ENCODE measurements at regions not wholly inside any gene's neighbourhood (a gene's known extent, or its start where the extent isn't known, plus 50 kb on each side); places are given as distances from the start of the nearest gene placed in this dataset.
"Not testable (repeated sequence)": the region's sequence is repeated elsewhere in the genome, so short reads cannot be mapped to it uniquely, and the experiment has no call there.

DNA sequence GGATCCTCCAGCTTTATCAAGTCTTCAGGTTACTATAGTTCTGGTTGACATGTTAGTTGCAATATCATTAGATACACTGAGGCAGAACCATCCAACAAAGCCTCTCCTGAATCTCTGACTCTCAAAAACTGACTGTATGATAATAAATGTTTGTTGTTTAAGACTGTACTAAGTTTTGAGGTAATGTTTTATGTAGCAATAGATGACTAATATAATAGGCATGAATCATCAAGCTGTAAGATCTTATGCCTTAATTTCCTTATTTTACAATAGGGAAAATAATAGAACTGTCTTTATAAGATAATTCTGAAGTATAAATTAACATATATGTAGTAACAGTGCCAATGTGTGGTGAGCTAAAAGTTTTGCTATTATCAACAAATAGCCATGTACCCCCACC is 88.9 kb upstream of the TBC1D5 start:
- H3K36me3 Mint-ChIP-seq (ENCODE audit: low read depth), result no peaks in the 10 kb centered on the region
- H3K4me3 Mint-ChIP-seq, result no peak overlapping the region
- DNase-seq, result no peak
- intact Hi-C loops (cut with micrococcal nuclease), result no loop called here
- no peaks in the 10 kb centered on the region for H3K9me3 Mint-ChIP-seq
- H3K4me1 Mint-ChIP-seq (ENCODE audit: low read depth), result no peaks in the 10 kb centered on the region
- CTCF ChIA-PET, result interaction anchor here (0.6 to 3.0 kb wide), 2 partner anchors 10 to 882 kb away, joined by 4 to 15 read pairs; no protein-coding TSS in a partner anchor
- H3K27ac Mint-ChIP-seq, result no peak overlapping the region
- no peaks in the 10 kb centered on the region for H3K27me3 Mint-ChIP-seq (ENCODE audit: low read depth)

DNA sequence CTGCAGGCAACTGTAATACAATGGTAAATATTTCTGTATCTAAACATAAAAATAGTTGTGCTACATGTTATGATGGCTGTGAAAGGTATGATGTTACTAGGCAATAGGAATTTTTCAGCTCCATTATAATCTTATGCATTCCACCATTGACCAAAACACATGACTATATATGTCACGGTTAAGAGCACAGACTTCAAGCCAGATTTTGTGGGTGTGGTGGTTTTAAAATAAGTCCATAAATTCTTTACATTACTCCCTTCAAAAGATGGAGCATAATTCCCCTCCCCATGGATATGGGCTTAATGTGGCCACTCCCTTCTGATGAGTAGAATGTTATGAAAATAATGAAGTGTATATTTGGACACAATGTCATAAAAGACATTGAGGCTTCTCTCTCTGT is 88.4 kb upstream of the TBC1D5 start:
- CTCF ChIA-PET, result interaction anchor here (3.0 kb wide), 1 partner anchor 10 kb away, joined by 15 read pairs; no protein-coding TSS in a partner anchor
- intact Hi-C loops (cut with micrococcal nuclease), result no loop called here
- Mint-ChIP-seq H3K4me1 (ENCODE audit: low read depth) (no peaks in the 10 kb centered on the region), H3K4me3 (no peak overlapping the region), H3K9me3 (no peaks in the 10 kb centered on the region), H3K27ac (no peak overlapping the region), H3K27me3 (ENCODE audit: low read depth) (no peaks in the 10 kb centered on the region), H3K36me3 (ENCODE audit: low read depth) (no peaks in the 10 kb centered on the region)
- DNase-seq, result no peak

DNA sequence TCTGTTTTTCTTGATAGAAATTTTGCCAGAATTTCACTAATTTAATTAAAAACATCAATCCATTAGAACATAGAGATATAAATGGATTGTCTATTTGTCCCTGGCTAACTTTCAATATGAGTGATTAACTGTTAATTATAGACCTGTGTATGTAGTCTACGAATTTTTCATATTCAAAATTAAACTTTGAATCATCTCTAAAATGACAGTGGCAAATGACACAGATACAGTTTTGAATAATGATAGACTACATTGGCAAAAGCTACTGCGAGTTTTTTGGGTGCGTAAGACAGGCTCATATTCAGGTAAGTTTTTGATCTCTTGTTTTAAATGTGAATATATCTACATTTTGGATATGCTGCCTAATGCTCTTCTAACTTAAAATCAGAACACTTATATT is 86.0 kb upstream of the TBC1D5 start:
- H3K36me3 Mint-ChIP-seq (ENCODE audit: low read depth), result no peaks in the 10 kb centered on the region
- H3K4me3 Mint-ChIP-seq, result no peak overlapping the region
- H3K4me1 Mint-ChIP-seq (ENCODE audit: low read depth), result no peaks in the 10 kb centered on the region
- intact Hi-C loops (cut with micrococcal nuclease), result no loop called here
- no peaks in the 10 kb centered on the region for H3K9me3 Mint-ChIP-seq
- H3K27me3 Mint-ChIP-seq (ENCODE audit: low read depth), result peaks cover 2% of the 10 kb centered on the region
- DNase-seq, result no peak
- no peak overlapping the region for H3K27ac Mint-ChIP-seq
- CTCF ChIA-PET, result interaction anchor here (0.6 kb wide), 1 partner anchor 484 kb away, joined by 4 read pairs; no protein-coding TSS in a partner anchor

DNA sequence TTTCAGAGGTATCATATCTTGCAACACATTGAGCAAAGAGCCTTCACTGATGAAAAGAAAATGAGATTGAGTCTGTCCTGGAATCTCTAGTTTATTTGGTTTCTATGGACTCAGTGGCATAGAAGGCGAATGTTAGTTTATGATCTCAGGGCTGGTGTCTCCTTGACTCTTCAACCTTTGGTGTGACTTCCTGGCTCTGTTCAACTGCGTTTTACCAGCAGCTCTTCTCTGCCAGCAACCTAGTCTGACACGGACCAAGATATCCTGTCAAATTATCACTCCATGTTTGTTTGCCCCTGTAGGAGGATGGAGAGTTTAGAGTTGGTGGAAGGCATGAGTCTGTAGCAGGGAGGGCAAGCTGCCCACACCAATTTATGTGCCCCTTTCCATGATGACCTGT is 82.9 kb upstream of the TBC1D5 start:
- intact Hi-C loops (cut with micrococcal nuclease), result no loop called here
- Mint-ChIP-seq H3K36me3 (ENCODE audit: low read depth) (no peaks in the 10 kb centered on the region), H3K9me3 (no peaks in the 10 kb centered on the region), H3K27me3 (ENCODE audit: low read depth) (peaks cover 2% of the 10 kb centered on the region), H3K4me3 (no peak overlapping the region), H3K27ac (no peak overlapping the region), H3K4me1 (ENCODE audit: low read depth) (no peaks in the 10 kb centered on the region)
- DNase-seq, result no peak
- CTCF ChIA-PET, result interaction anchor here (0.7 to 1.5 kb wide), 3 partner anchors 8 to 367 kb away, joined by 3 to 4 read pairs (median 3); no protein-coding TSS in a partner anchor

DNA sequence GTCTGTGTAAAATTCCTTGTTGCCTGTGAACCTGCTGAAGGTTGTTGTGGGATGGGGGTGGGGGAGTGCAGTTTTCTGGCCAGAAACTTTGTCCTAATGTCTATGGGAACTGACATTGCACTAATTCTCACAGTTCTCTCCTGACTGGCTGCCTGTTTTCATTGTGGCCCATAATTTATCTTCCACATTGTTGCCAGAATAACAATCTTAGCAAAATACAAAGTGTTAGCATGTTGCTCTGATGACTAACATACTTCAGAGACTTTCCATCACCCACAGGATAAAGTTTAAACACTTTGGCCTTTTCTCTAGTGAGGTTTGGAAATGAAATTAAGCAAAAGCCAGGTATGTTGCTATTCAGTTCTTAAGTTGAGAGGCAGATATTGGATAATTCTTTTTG is 81.4 kb upstream of the TBC1D5 start:
- CTCF ChIA-PET, result interaction anchor here (1.5 kb wide), 1 partner anchor 9 kb away, joined by 4 read pairs; no protein-coding TSS in a partner anchor
- no peak overlapping the region for H3K27ac Mint-ChIP-seq
- peaks cover 2% of the 10 kb centered on the region for H3K27me3 Mint-ChIP-seq (ENCODE audit: low read depth)

DNA sequence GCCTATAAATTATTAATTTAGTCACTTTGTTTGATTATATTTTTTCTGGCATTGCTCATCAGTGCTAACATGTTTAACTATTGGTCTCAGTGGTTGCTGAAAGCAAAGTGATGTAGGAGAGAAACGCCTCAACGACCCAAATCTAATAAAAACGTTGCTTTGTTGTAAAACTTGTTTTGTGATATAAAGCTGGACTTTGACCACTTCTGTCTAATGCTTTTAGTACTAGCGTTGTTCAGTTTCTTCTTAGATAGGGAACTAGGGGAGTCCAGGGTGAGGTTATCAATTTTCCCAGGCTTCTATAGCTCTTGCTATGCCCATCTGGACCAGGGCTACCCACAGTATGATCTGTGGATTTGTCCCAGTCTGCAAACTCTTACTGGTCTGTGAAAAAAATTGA is 80.6 kb upstream of the TBC1D5 start:
- intact Hi-C loops (cut with micrococcal nuclease), result no loop called here
- no peak for DNase-seq
- H3K4me1 Mint-ChIP-seq (ENCODE audit: low read depth), result no peaks in the 10 kb centered on the region
- no peak overlapping the region for H3K4me3 Mint-ChIP-seq
- H3K9me3 Mint-ChIP-seq, result no peaks in the 10 kb centered on the region
- H3K36me3 Mint-ChIP-seq (ENCODE audit: low read depth), result no peaks in the 10 kb centered on the region
- H3K27ac Mint-ChIP-seq, result no peak overlapping the region
- peaks cover 2% of the 10 kb centered on the region for H3K27me3 Mint-ChIP-seq (ENCODE audit: low read depth)
- CTCF ChIA-PET, result no interaction called here

More for the DNA sequence above, 81.4 kb upstream of the TBC1D5 start:
- DNase-seq, result no peak
- no peaks in the 10 kb centered on the region for H3K9me3 Mint-ChIP-seq
- intact Hi-C loops (cut with micrococcal nuclease), result no loop called here
- H3K4me1 Mint-ChIP-seq (ENCODE audit: low read depth), result no peaks in the 10 kb centered on the region
- no peak overlapping the region for H3K4me3 Mint-ChIP-seq
- H3K36me3 Mint-ChIP-seq (ENCODE audit: low read depth), result no peaks in the 10 kb centered on the region

DNA sequence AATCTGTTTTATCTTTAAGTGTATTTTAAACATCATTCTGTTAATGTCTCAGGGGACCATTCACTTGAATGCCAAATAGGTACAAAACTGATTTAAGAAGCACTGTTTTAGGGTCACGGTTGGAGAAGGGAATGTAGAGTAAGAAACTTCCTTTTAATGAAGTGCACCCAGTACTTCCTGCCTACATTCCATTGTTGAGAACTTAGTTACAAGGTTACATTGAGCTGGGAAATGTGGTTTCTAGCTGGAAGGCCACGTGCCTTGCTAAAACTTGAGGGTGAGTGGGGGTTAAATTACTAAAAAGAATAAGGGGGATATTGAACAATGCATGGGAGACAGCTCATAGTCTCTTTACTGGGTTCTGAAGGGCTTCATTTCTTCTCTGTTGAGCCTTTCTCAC is 78.3 kb upstream of the TBC1D5 start:
- no peak overlapping the region for H3K4me3 Mint-ChIP-seq
- peaks cover 2% of the 10 kb centered on the region for H3K27me3 Mint-ChIP-seq (ENCODE audit: low read depth)
- H3K4me1 Mint-ChIP-seq (ENCODE audit: low read depth), result no peaks in the 10 kb centered on the region
- H3K36me3 Mint-ChIP-seq (ENCODE audit: low read depth), result no peaks in the 10 kb centered on the region
- H3K9me3 Mint-ChIP-seq, result no peaks in the 10 kb centered on the region
- H3K27ac Mint-ChIP-seq, result no peak overlapping the region
- CTCF ChIA-PET, result interaction anchor here (1.3 kb wide), 1 partner anchor 20 kb away, joined by 4 read pairs; no protein-coding TSS in a partner anchor
- intact Hi-C loops (cut with micrococcal nuclease), result no loop called here
- DNase-seq, result no peak

DNA sequence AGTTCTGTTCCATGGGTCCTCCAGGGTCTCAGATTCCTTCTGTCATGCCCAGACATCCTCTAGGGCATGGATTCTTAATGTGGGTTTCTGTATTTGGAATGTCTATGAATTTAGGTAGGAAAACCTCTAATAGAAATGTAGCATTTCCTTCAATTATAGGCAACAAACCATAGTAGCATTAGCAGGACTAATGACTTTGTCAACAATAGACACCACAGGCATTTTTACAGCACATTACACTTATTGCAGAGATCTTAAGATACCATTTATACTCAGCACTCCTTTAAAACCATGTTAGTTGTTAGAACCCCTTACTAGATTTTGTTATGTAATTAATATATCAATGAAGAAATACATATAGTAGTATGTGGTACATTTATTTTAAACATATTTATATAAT is 77.8 kb upstream of the TBC1D5 start:
- Mint-ChIP-seq H3K4me1 (ENCODE audit: low read depth) (no peaks in the 10 kb centered on the region), H3K9me3 (no peaks in the 10 kb centered on the region), H3K4me3 (no peak overlapping the region), H3K27ac (no peak overlapping the region), H3K36me3 (ENCODE audit: low read depth) (no peaks in the 10 kb centered on the region), H3K27me3 (ENCODE audit: low read depth) (peaks cover 1% of the 10 kb centered on the region)
- CTCF ChIA-PET, result no interaction called here
- DNase-seq, result no peak
- intact Hi-C loops (cut with micrococcal nuclease), result no loop called here

DNA sequence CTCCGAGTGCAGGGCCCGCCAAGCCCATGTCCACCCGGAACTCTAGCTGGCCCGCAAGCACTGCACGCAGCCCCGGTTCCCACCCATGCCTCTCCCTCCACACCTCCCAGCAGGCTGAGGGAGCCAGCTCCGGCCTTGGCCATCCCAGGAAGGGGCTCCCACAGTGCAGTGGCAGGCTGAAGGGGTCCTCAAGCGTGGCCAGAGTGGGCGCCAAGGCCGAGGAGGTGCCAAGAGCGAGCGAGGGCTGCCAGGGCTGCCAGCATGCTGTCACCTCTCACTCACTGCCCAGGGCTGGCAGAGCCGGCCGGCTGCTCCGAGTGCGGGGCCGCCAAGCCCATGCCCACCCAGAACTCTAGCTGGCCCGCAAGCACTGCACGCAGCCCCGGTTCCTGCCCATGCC is 75.5 kb upstream of the TBC1D5 start:
- H3K27me3 Mint-ChIP-seq (ENCODE audit: low read depth); H3K4me1 Mint-ChIP-seq (ENCODE audit: low read depth); H3K36me3 Mint-ChIP-seq (ENCODE audit: low read depth); CTCF ChIA-PET; DNase-seq; H3K9me3 Mint-ChIP-seq; H3K4me3 Mint-ChIP-seq; intact Hi-C loops (cut with micrococcal nuclease); H3K27ac Mint-ChIP-seq: not testable (repeated sequence)

DNA sequence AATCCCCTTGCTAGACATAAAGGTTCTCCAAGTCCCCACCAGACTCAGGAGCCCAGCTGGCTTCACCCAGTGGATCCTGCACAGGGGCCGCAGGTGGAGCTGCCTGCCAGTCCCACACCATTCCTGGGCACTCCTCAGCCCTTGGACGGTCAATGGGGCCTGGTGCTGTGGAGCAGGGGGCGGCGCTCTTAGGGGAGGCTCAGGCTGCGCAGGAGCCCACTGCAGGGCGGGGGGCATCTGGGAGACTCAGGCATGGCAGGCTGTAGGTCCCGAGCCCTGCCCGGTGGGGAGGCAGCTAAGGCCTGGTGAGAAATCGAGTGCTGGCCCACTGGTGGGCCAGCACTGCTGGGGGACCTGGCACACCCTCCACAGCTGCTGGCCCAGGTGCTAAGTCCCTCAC is 75.1 kb upstream of the TBC1D5 start:
- Mint-ChIP-seq H3K9me3 (no peaks in the 10 kb centered on the region), H3K4me3 (no peak overlapping the region), H3K36me3 (ENCODE audit: low read depth) (no peaks in the 10 kb centered on the region), H3K27ac (no peak overlapping the region), H3K27me3 (ENCODE audit: low read depth) (no peaks in the 10 kb centered on the region), H3K4me1 (ENCODE audit: low read depth) (no peaks in the 10 kb centered on the region)
- intact Hi-C loops (cut with micrococcal nuclease), result no loop called here
- CTCF ChIA-PET, result no interaction called here
- DNase-seq, result no peak

DNA sequence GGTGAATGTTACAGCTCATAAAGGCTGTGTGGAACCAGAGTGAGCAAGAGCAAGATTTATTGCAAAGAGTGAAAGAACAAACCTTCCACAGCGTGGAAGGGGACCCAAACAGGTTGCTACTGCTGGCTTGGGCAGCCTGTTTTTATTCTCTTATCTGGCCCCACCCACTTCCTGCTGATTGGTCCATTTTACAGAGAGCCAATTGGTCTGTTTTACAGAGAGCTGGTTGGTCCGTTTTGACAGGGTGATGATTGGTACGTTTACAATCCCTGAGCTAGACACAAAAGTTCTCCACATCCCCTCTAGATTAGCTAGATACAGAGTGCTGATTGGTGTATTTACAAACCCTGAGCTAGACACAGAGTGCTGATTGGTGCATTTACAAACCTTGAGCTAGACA is 74.4 kb upstream of the TBC1D5 start:
- DNase-seq; H3K27me3 Mint-ChIP-seq (ENCODE audit: low read depth); intact Hi-C loops (cut with micrococcal nuclease); H3K36me3 Mint-ChIP-seq (ENCODE audit: low read depth); H3K4me3 Mint-ChIP-seq; H3K9me3 Mint-ChIP-seq; H3K27ac Mint-ChIP-seq; H3K4me1 Mint-ChIP-seq (ENCODE audit: low read depth): not testable (repeated sequence)
- CTCF ChIA-PET, result interaction anchor here (1.1 kb wide), 1 partner anchor 393 kb away, joined by 4 read pairs; no protein-coding TSS in a partner anchor

DNA sequence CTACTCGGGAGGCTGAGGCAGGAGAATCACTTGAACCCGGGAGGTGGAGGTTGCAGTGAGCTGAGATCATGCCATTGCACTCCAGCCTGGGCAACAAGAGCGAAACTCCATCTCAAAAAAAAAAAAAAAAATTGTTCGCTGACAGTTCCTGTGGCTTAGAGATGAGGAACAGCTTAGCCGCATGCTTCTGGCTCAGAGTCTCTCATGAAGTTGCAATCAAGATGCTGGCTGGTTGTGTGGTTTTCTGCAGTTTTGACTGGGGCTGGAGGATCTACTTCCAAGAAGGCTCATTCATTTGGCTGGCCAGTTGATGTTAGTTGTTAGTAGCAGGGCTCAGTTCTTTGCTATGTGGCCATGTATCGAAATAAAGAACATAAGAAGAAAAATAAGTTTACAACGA is 69.9 kb upstream of the TBC1D5 start:
- DNase-seq; H3K4me3 Mint-ChIP-seq; H3K27me3 Mint-ChIP-seq (ENCODE audit: low read depth); H3K36me3 Mint-ChIP-seq (ENCODE audit: low read depth); H3K9me3 Mint-ChIP-seq; intact Hi-C loops (cut with micrococcal nuclease); H3K4me1 Mint-ChIP-seq (ENCODE audit: low read depth); H3K27ac Mint-ChIP-seq: not testable (repeated sequence)
- CTCF ChIA-PET, result interaction anchor here (0.6 kb wide), 1 partner anchor 437 kb away, joined by 3 read pairs; no protein-coding TSS in a partner anchor

DNA sequence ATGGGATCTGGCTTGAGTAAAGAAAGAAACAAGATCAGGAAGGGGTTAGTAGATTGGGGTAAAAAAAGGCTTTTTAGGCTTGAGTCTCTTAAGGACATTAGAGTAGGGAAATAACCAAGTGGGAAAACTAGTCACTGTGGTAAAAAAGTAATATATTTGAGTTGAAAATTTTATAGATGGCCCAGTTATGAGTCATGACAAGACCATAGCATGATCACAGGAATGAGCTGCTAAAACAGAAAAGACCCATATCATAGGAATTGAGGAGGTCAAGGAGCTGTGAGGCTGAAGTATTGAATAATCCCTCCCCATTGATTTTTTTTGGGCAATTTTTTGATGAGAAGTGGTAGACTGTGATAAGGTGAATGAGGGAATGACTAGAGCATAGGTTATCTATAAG is 69.2 kb upstream of the TBC1D5 start:
- intact Hi-C loops (cut with micrococcal nuclease), result no loop called here
- peaks cover 5% of the 10 kb centered on the region for H3K4me1 Mint-ChIP-seq (ENCODE audit: low read depth)
- no peak for DNase-seq
- peaks cover 8% of the 10 kb centered on the region for H3K27me3 Mint-ChIP-seq (ENCODE audit: low read depth)
- no peak overlapping the region for H3K4me3 Mint-ChIP-seq
- H3K36me3 Mint-ChIP-seq (ENCODE audit: low read depth), result no peaks in the 10 kb centered on the region
- no peaks in the 10 kb centered on the region for H3K9me3 Mint-ChIP-seq
- H3K27ac Mint-ChIP-seq, result no peak overlapping the region
- CTCF ChIA-PET, result no interaction called here

Measured in activated naive CD4-positive, alpha-beta T cell treated with anti-CD3 and anti-CD28 coated beads for 36 hours (primary cell).